ENCODE measurements at regions not wholly inside any gene's neighbourhood (a gene's known extent, or its start where the extent isn't known, plus 50 kb on each side); places are given as distances from the start of the nearest gene placed in this dataset.
"Not testable (repeated sequence)": the region's sequence is repeated elsewhere in the genome, so short reads cannot be mapped to it uniquely, and the experiment has no call there.

GRCh38 chr2:183536714-183537113 lies 412.5 kb downstream of the NUP35 start:
- no peak for DNase-seq

DNA sequence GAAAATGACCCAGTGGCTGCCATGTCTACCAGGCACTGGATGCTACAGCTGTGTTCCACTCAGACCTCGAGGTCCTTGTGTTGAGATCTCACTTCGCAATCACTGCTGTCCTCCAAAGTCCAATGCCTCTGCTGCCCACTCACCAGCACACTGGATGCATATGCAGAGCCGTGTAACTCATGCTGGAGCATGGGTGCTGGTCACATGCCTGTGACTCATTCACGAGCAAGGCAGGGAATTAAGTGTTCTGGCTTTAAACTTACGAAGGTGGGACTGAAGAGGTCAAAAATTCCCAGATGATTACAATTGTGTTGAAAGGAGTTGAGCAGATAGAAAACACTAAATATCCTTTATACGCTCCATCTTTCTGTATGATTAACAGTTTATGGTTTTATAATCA lies 417.5 kb downstream of the NUP35 start:
- no peak for DNase-seq

GRCh38 chr2:183542606-183543005 lies 418.4 kb downstream of the NUP35 start:
- no peak for DNase-seq

GRCh38 chr2:183543222-183543621 lies 419.0 kb downstream of the NUP35 start:
- no peak for DNase-seq

GRCh38 chr2:183543731-183544130 lies 419.5 kb downstream of the NUP35 start:
- DNase-seq, result no peak

- not testable (repeated sequence) for DNase-seq
These were observed 422.5 kb downstream of the NUP35 start for GRCh38 chr2:183546560-183547350.

- no peak for DNase-seq
These were observed 428.5 kb downstream of the NUP35 start for GRCh38 chr2:183552716-183553115.

- no peak for DNase-seq
These were observed 440.5 kb downstream of the NUP35 start for GRCh38 chr2:183564726-183565125.

DNA sequence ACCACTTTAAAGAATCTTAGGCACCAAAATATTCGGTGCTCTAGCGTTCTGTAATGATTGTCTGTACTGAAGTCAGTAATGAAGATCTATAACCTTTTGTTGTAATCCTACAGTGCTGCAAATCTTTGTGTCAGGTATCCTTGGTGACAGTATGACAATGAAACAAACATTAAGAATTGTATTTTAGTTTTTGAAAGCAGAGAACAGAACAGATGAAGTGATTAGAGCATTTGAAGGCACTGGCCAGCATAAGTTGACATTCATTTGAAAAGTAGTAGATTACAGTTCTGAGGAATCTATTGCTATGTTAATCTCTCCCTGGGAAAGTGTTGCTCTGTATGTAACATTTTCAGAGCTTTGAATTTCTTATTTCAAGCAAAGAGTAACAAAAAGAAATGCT lies 451.2 kb downstream of the NUP35 start:
- no peak for DNase-seq

GRCh38 chr2:183579686-183580085 lies 455.4 kb downstream of the NUP35 start:
- no peak for DNase-seq

GRCh38 chr2:183592271-183592670 lies 468.0 kb downstream of the NUP35 start:
- no peak for DNase-seq

GRCh38 chr2:183594150-183594549 lies 469.9 kb downstream of the NUP35 start:
- DNase-seq, result no peak

GRCh38 chr2:183597841-183598240 lies 473.6 kb downstream of the NUP35 start:
- DNase-seq, result no peak

- DNase-seq, result no peak
These were observed 479.8 kb downstream of the NUP35 start for GRCh38 chr2:183604065-183604464.

DNA sequence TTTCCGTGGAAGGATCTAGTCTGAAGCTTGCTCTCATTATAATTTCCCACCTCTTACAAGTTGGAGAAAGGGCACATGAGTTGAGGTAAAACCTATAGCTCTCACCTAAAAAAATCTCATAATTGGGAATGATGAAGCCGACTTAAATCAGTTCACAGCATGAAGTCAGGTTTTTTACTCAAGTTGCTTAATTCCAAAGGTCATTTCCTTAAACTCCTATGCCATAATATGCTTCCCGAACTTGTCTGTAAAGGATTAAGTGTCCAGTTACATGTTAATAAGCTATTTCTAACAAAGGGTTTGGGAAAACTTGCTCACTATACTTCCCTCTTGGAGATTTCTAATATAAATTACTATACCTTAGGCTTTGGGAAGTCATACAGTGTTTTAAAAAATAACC lies 481.2 kb downstream of the NUP35 start:
- no peak for DNase-seq

GRCh38 chr2:183606022-183606717 lies 481.9 kb downstream of the NUP35 start:
- no peak for DNase-seq

DNA sequence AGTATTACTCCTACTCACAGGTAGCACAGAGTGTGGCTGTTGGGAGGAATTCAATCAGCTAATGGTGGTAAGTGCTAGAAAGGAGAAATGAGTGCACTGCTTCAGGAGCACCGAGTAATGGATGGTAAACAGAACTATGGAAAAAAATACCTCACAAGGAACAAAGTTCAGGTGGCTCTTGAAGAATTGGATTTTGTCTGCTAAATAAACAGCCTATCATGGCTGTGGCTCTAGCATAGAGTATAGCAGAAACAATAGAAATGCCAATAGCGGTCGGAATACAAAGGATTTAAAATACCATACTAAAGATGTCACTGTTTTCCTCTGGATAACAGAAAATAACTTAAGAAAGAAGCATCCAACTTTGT lies 482.5 kb downstream of the NUP35 start:
- DNase-seq, result no peak

- DNase-seq, result no peak
These were observed 483.8 kb downstream of the NUP35 start for GRCh38 chr2:183607995-183608394.

GRCh38 chr2:183608747-183609146 lies 484.5 kb downstream of the NUP35 start:
- no peak for DNase-seq

- DNase-seq, result no peak
These were observed 486.5 kb downstream of the NUP35 start for GRCh38 chr2:183610724-183611123.

- DNase-seq, result no peak
These were observed 490.7 kb downstream of the NUP35 start for GRCh38 chr2:183614799-183615435.

DNA sequence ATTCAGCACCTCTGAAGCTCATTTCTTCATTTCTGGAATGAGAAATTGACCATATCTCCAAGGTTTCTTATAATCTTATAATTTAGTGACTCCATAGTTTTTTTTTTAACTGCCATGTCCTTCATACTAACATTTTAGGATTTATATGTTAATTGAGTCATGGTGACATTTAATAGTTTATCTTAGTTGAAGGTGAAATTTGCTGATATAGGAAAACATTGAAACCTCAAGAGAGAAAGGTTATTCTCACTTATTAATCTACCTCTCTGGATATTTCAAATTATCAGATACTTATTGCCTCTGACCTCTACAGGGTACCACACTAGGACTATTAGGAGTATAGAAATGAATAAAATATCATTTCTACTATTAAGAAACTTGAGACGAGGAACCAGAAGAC lies 499.0 kb downstream of the NUP35 start:
- no peak for DNase-seq

- DNase-seq, result no peak
These were observed 506.7 kb downstream of the NUP35 start for GRCh38 chr2:183630964-183631363.

GRCh38 chr2:183656121-183656520 lies 531.9 kb downstream of the NUP35 start:
- no peak for DNase-seq

Measured in suppressor macrophage treated with lipopolysaccharide for 4 hours (primary cell).